ENCODE measurements at regions not wholly inside any gene's neighbourhood (a gene's known extent, or its start where the extent isn't known, plus 50 kb on each side); places are given as distances from the start of the nearest gene placed in this dataset.
"Not testable (repeated sequence)": the region's sequence is repeated elsewhere in the genome, so short reads cannot be mapped to it uniquely, and the experiment has no call there.

DNA sequence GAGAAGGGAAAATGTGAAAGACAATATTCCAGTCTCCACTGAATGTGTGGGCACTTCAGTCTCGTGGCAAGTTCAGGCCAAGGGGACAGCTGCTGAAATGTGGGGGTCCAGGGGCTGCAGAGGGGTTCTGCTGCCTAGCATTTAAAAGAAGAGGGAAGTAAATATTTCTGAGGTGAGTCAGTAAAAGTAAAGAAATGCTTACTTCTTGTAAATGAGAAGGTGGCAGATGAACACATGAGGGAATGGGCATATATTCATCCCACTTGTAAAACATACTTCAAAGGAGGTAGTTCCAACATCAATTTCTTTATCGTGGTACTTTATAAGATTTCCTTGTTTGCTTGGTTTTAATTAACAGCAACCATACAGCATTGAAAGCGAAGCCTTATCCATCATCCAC lies 63.1 kb upstream of the HIVEP3 start:
- DNase-seq (ENCODE audit: low spot score): no peak

DNA sequence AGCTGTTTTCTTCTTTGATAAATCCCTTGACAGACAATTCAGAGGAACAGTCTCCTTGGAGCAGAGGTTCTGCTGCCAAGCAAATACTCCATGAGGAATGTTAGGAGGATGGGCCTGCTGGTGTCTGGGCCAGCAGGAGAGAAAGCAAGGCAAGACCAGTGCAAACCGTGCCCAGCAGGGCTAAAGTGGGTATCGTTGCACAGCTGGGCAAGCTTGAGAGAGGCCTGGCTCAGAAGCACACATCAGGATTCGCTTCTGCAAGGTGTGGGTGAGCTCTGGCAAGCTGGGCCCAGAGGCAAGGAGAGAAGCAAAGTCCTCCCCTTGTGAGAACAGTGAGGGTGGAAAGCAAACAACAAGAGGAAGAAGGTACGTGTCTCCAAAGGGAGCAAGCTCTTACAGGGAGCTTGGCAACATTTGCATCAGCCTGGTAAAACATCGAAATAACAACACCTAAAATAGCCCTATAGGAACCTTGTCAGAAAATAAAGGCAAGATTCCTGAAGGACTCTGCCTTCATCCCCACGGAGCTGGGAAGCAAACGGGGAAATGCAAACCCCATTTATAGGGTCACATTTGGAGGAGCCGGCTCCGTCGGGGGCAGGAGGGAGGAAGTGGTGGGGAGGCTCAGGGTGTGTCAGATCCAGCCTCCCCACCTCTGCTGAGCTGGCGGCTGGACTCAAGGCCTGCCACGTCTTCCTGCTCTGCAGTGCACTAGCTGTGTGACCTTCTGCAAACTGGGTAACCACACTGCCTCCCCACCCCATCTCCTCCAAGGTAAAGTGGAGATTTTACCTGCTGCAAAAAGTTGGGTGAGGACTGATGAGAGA lies 62.3 kb upstream of the HIVEP3 start:
- DNase-seq (ENCODE audit: low spot score): no peak

DNA sequence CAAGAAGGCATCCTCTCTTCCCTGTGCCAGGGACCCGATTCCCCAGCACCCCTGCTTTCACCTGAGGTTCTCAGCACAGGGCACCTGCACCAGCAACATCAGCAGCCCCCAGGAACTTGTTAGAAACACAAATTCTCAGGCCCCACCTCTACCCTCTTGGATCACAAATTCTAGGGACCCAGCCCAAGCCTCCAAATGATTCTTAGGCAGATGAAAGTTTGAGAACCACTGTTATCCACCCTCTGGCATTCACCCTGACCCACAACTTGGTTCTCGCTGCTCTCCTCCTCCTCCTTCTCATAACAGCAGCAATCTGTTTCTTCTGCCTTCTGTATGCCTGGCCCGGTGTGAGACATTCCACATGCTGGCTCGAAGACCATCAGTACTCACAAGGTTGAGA lies 60.3 kb upstream of the HIVEP3 start:
- no peak for DNase-seq (ENCODE audit: low spot score)

DNA sequence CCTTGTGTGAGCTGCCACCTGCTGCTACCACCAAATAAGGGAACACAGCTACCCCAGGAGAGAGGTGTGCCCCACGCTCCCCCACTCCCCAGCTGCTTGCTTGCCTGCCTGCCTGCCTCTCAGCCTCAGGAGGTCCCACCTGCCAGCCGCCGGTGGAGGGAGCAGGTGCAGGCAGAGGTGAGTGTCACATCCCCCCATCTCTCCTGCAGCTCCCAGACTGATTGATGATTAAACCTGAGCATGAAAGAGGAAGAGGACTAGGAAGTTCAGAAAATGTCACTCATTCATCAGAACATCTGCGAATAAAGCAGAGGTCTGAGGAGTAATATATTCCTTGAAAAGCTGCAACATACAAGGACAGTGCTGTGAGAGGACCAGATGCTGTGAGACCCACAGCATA lies 58.6 kb upstream of the HIVEP3 start:
- DNase-seq (ENCODE audit: low spot score): no peak

DNA sequence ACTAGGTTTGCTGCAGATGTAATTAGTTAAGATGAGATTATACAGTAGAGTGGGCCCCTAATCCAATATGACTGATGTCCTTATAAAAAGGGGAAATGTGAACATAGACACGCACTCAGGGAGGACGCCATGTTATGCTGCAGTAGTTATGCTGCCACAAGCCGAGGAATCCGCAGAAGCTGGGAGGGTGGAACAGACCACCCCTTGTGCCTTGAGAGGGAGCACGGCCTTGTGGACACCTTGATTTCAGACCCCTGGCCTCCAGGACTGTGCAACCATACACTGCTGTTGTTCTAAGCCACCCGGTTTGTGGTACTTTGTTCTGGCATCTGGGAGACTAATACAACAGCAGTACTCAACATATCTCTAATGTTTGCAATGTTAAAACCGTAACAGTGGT lies 57.9 kb upstream of the HIVEP3 start:
- DNase-seq (ENCODE audit: low spot score): no peak

DNA sequence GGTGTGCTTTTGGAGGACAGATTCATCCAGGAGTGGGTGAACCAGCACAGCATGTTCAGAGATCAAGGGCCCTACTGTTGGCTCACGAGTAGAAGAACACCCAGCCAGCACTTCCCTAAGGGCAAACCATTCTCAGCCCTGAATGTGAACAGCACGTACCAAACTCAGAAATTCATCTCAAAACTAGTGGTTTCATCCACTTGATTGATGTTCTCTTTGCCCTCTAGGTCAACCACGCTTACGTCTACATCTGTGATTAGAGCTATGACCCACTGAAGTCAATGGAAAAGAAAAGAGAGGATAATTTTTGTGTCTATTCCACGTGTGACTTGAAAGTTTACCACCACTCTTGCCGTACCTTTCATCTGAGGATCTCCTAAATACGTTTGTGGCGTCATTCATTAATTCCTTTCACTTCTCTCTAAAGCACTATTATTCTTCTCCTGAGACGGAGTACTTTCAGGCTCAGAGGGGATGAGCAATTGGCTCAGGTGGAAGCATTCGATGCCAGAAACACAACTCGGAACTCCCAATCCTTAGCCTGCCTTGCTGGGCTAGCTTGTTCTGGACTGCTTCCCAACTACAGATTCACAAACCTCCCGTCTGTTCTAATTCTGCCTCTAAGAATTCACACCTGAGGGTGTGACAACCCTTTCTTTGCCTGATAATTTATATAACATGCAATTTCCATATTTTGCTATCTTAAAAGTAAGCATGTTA lies 57.3 kb upstream of the HIVEP3 start:
- no peak for DNase-seq (ENCODE audit: low spot score)

DNA sequence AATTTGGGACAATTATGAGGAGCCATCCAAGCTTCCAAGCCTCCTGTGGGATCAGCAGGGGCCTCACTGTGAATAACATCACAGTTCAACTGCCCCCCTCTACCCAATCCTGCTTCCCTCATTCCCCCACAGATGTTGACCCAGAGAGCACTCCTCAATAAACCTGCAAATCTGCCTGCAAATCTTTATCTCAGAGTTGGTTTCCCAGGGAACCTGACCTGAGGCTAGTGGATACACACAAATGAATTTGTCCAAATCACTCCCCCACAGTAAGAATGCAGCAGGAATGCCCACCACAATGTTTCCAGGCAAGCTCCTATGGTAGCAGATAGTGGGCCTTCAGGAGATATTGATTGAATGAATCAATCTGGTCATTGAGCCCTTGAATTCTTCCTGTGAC lies 56.4 kb upstream of the HIVEP3 start:
- DNase-seq (ENCODE audit: low spot score): no peak

DNA sequence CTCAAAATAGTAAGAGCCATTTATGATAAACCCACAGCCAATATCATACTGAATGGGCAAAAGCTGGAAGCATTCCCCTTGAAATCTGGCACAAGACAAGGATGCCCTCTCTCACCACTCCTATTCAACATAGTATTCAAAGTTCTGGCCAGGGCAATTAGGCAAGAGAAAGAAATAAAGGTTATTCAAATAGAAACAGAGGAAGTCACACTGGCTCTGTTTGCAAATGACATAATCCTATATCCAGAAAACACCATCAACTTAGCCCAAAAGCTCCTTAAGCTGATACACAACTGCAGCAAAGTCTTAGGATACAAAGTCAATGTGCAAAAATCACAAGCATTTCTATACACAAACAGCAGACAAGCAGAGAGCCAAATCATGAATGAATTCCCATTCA lies 49.8 kb upstream of the HIVEP3 start:
- DNase-seq (ENCODE audit: low spot score): not testable (repeated sequence)
